NB4 (cell line): ENCODE measurements at regions not wholly inside any gene's neighbourhood (a gene's known extent, or its start where the extent isn't known, plus 50 kb on each side); places are given as distances from the start of the nearest gene placed in this dataset.
A peak's percentile ranks its signal among the peaks of the same experiment; 100 is the strongest.

Experiments used
- MYC ChIP-seq: IDR thresholded peaks from 2 replicates; pipeline ENCODE4 v1.6.1; 2011; ENCODE audit warnings: low read depth, low read length
- POLR2A ChIP-seq: IDR thresholded peaks from 2 replicates; pipeline ENCODE4 v1.6.1; 2011; ENCODE audit warnings: mild to moderate bottlenecking; ENCODE audit not compliant: insufficient read length; ENCODE audit errors: extremely low read depth
- TF ChIP-seq, protein P1 (sequence below): IDR thresholded peaks from one replicate; pipeline ENCODE4 v1.5.1; 2012; ENCODE audit warnings: low read depth, low read length
- TF ChIP-seq, protein P2 (sequence below): IDR thresholded peaks from 2 replicates; pipeline ENCODE4 v1.6.1; 2011; ENCODE audit warnings: low read depth, low read length

DNA sequence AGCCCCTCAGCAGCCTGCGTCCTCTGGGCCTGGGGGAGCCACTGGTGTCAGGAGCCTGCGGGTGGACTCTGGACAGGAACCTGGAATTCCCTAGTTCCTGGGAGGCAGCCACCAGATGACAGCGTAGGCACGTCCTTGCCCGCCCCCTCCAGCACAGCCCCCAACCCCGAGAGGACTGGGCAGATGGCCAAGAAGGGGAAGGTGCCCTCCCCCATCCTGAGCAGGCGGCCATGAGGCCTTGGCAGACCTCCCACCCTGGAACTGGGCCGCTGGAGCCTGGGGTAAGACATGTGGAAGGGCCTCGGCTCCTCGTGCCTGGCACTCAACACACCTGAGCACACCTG, 60.4 kb upstream of the FBRSL1 start:
- TF ChIP-seq, protein P1, sequence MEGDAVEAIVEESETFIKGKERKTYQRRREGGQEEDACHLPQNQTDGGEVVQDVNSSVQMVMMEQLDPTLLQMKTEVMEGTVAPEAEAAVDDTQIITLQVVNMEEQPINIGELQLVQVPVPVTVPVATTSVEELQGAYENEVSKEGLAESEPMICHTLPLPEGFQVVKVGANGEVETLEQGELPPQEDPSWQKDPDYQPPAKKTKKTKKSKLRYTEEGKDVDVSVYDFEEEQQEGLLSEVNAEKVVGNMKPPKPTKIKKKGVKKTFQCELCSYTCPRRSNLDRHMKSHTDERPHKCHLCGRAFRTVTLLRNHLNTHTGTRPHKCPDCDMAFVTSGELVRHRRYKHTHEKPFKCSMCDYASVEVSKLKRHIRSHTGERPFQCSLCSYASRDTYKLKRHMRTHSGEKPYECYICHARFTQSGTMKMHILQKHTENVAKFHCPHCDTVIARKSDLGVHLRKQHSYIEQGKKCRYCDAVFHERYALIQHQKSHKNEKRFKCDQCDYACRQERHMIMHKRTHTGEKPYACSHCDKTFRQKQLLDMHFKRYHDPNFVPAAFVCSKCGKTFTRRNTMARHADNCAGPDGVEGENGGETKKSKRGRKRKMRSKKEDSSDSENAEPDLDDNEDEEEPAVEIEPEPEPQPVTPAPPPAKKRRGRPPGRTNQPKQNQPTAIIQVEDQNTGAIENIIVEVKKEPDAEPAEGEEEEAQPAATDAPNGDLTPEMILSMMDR = no peak
- TF ChIP-seq MYC (peak; percentile 69), POLR2A (no peak)
- TF ChIP-seq, protein P2, sequence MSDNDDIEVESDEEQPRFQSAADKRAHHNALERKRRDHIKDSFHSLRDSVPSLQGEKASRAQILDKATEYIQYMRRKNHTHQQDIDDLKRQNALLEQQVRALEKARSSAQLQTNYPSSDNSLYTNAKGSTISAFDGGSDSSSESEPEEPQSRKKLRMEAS = peak; percentile 29; the same call in 1 of the 2 replicates
